NCI-H2081 (cell line): ENCODE measurements at regions not wholly inside any gene's neighbourhood (a gene's known extent, or its start where the extent isn't known, plus 50 kb on each side); places are given as distances from the start of the nearest gene placed in this dataset.

Experiments
- DNase-seq, 2 experiments: peaks; one replicate each; lab custom pipeline; 2025; lab: John Stamatoyannopoulos, UW

DNA sequence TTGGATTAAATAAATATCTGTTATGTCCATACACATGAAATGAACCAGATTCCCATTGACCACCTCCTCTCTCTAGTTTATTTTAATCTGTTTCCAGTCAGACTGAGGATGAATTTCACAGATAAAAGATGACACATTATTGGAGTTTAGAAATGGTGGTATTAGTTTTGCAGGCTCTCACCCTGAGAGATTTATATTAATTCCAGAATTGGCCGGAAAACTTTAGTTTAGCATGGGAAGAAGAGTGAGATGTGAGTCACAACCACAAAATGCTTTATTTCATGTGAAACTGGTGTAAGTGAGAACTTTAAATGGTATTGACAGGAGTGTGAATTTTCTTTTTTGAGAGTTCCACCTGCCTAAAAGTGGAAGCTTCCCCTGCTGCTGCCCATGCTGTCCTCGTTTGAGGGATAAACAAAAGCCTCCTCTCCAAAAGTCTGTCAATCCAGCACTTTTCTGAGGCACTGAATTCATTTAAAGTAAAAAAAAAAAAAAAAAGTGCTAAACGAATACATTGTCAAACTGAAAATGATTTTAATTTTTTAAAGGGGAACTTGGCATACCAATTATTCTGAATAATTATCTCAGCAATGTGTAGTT lies 65.1 kb upstream of the EPHA3 start:
- DNase-seq = no peak

- DNase-seq = no peak
Measured at GRCh38 chr3:89043406-89043932, 64.0 kb upstream of the EPHA3 start.

GRCh38 chr3:89046661-89047060 lies 60.8 kb upstream of the EPHA3 start:
- no peak for DNase-seq

DNA sequence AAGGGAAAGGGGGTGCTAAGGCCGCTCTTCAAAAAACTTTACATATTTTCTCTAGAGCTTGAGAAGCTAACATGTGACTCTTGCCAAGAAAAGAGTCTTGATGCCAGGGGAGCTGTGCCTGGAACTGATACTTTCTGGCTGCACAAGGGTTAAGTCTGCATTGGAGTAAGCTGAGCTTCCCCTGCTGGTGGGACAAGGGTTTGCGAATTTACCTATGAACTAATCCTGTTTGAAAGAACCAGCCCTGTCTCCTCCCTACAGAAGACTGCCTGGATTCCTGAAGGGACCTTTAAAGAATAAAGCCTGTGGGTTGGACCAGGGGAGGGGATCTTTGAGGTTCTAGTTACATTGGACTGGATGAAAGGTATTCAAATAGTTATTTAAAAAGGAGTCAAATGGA lies 58.3 kb upstream of the EPHA3 start:
- peak in 1 of 2 experiments; percentile 2 for DNase-seq

DNA sequence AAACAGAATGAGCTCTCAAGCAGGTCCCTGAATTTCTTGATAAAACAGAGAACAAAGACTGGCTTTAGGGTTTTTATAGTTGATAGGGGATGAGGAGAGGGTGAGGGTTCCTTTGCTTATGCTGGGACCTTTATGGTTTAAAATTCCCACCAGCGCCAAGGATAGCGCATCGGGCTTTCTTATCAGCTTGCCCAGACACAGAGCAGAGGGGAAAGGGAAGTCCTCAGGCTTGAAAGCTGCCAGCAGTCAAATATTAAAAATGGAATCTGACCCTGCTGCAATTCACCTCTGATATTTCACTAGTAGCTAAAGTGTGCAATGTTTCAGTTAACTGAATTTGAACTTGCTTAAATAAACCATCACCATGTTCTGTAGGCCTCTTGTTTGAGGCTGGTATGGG lies 55.0 kb upstream of the EPHA3 start:
- DNase-seq = no peak

GRCh38 chr3:89057398-89057797 lies 50.0 kb upstream of the EPHA3 start:
- no peak for DNase-seq
